ENCODE measurements at regions not wholly inside any gene's neighbourhood (a gene's known extent, or its start where the extent isn't known, plus 50 kb on each side); places are given as distances from the start of the nearest gene placed in this dataset.

DNA sequence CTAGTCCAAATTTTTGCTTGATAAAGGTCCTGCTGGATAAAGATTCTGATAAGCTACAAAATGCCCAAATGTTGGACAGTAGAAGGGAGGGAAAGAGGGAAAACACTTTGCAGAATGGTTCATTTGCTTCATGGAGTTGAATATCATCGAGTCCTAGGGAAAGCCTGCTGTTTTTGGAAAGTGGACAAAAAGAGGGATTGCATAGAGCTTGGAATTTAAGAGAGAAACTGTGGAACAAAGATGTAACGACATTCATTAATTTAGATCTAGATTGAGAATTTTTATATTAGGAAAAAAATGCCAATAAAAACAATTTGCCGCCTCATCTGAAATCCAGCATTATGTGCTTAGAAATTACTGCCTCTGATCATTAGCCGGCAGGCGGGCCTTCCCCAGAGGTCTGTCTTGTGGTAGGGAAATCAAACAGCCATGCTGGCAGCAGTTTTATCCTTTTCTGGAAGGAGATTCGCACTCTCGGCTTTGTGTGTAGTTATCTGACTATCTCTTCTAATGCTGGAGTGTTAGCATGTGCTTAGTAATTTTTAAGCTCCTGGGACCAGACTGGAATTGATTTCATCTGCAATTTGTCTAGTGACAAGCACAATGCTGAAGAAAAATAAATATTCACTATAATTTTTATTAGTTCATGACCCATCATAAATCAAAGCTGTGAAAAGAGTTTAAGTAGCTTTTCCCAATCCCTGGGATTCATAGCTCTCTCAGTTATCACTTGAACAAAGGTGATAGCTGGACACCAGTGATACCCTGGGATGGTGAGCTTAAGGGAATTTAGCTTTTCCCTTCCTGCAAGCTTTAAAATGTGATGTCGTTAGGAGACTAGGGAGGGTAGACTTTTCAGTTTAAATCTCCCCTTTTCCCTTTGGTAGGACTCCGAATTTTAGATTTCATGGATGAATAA, 329.5 kb downstream of the PRL start:
- no peaks in the 10 kb centered on the region for H3K9me3 ChIP-seq (ENCODE audit: control insufficient read depth, insufficient read depth, low read length)
- H3K36me3 ChIP-seq (ENCODE audit: control insufficient read depth, insufficient read depth, low read length) = no peaks in the 10 kb centered on the region
- H3K9ac ChIP-seq (ENCODE audit: low read depth, low read length) = no peak overlapping the region
- H3K4me1 ChIP-seq (ENCODE audit: control insufficient read depth, insufficient read depth, low read length) = peaks cover 10% of the 10 kb centered on the region
- no peak overlapping the region for H3K4me3 ChIP-seq (ENCODE audit: low read depth, low read length)
- no peaks in the 10 kb centered on the region for H3K27me3 ChIP-seq (ENCODE audit: control insufficient read depth, insufficient read depth, low read length)

GRCh38 chr6:21968411-21968810, 328.4 kb downstream of the PRL start:
- Histone ChIP-seq H3K9me3 (ENCODE audit: control insufficient read depth, insufficient read depth, low read length) (no peaks in the 10 kb centered on the region), H3K4me3 (ENCODE audit: low read depth, low read length) (no peak overlapping the region), H3K27me3 (ENCODE audit: control insufficient read depth, insufficient read depth, low read length) (no peaks in the 10 kb centered on the region), H3K36me3 (ENCODE audit: control insufficient read depth, insufficient read depth, low read length) (no peaks in the 10 kb centered on the region), H3K9ac (ENCODE audit: low read depth, low read length) (no peak overlapping the region), H3K4me1 (ENCODE audit: control insufficient read depth, insufficient read depth, low read length) (peaks cover 10% of the 10 kb centered on the region)

- Histone ChIP-seq H3K27me3 (ENCODE audit: control insufficient read depth, insufficient read depth, low read length) (no peaks in the 10 kb centered on the region), H3K4me3 (ENCODE audit: low read depth, low read length) (no peak overlapping the region), H3K4me1 (ENCODE audit: control insufficient read depth, insufficient read depth, low read length) (peaks cover 10% of the 10 kb centered on the region), H3K36me3 (ENCODE audit: control insufficient read depth, insufficient read depth, low read length) (no peaks in the 10 kb centered on the region), H3K9me3 (ENCODE audit: control insufficient read depth, insufficient read depth, low read length) (no peaks in the 10 kb centered on the region), H3K9ac (ENCODE audit: low read depth, low read length) (no peak overlapping the region)
These were observed 327.6 kb downstream of the PRL start for GRCh38 chr6:21969192-21969591.

DNA sequence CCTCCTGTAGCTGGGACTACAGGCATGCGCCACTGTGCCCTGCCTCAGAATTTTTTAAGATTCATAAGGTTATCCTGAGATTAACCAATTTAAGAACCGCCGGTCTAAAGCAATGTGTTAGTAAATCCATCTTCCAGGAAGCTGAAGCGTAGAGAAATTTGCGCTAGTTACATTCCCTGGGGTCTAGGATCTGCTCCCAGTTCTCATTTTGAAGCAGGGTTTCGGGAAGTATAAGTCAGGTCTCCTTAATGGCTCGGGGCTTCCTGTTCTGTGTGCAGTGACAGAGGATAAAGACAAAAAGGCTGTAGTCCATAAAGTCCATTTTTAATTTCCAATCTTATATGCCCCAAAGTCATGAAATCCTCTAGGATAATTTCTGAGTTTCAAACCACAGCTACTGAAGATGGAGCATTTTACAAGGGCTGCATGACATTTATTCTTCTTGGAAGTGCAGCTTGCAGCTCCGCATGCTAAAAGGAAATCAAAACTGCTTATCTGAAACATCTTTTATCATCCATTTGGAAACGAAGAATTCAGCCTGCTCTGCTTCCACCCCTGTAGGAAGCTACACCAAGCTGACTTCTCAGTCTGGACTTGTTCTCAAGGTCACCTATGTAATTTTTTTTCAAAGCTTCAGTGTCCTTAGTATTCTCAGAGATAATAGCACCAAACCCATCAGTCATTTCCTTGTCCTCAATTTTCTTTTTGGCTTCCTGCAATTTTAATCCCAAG, 326.1 kb downstream of the PRL start:
- H3K27me3 ChIP-seq (ENCODE audit: control insufficient read depth, insufficient read depth, low read length) = no peaks in the 10 kb centered on the region
- peaks cover 6% of the 10 kb centered on the region for H3K4me1 ChIP-seq (ENCODE audit: control insufficient read depth, insufficient read depth, low read length)
- no peak overlapping the region for H3K9ac ChIP-seq (ENCODE audit: low read depth, low read length)
- H3K9me3 ChIP-seq (ENCODE audit: control insufficient read depth, insufficient read depth, low read length) = no peaks in the 10 kb centered on the region
- no peak overlapping the region for H3K4me3 ChIP-seq (ENCODE audit: low read depth, low read length)
- H3K36me3 ChIP-seq (ENCODE audit: control insufficient read depth, insufficient read depth, low read length) = no peaks in the 10 kb centered on the region

- H3K4me1 ChIP-seq (ENCODE audit: control insufficient read depth, insufficient read depth, low read length) = peaks cover 6% of the 10 kb centered on the region
- H3K4me3 ChIP-seq (ENCODE audit: low read depth, low read length) = no peak overlapping the region
- no peak overlapping the region for H3K9ac ChIP-seq (ENCODE audit: low read depth, low read length)
- H3K36me3 ChIP-seq (ENCODE audit: control insufficient read depth, insufficient read depth, low read length) = no peaks in the 10 kb centered on the region
- H3K9me3 ChIP-seq (ENCODE audit: control insufficient read depth, insufficient read depth, low read length) = no peaks in the 10 kb centered on the region
- H3K27me3 ChIP-seq (ENCODE audit: control insufficient read depth, insufficient read depth, low read length) = no peaks in the 10 kb centered on the region
These were observed 325.3 kb downstream of the PRL start for GRCh38 chr6:21971541-21971940.

GRCh38 chr6:21972516-21972915, 324.3 kb downstream of the PRL start:
- H3K9ac ChIP-seq (ENCODE audit: low read depth, low read length) = no peak overlapping the region
- H3K4me1 ChIP-seq (ENCODE audit: control insufficient read depth, insufficient read depth, low read length) = peaks cover 6% of the 10 kb centered on the region
- no peaks in the 10 kb centered on the region for H3K36me3 ChIP-seq (ENCODE audit: control insufficient read depth, insufficient read depth, low read length)
- no peak overlapping the region for H3K4me3 ChIP-seq (ENCODE audit: low read depth, low read length)
- H3K27me3 ChIP-seq (ENCODE audit: control insufficient read depth, insufficient read depth, low read length) = no peaks in the 10 kb centered on the region
- no peaks in the 10 kb centered on the region for H3K9me3 ChIP-seq (ENCODE audit: control insufficient read depth, insufficient read depth, low read length)

GRCh38 chr6:21977346-21977745, 319.5 kb downstream of the PRL start:
- Histone ChIP-seq H3K36me3 (ENCODE audit: control insufficient read depth, insufficient read depth, low read length) (peaks cover 8% of the 10 kb centered on the region), H3K27me3 (ENCODE audit: control insufficient read depth, insufficient read depth, low read length) (no peaks in the 10 kb centered on the region), H3K4me3 (ENCODE audit: low read depth, low read length) (no peak overlapping the region), H3K9ac (ENCODE audit: low read depth, low read length) (no peak overlapping the region), H3K4me1 (ENCODE audit: control insufficient read depth, insufficient read depth, low read length) (no peaks in the 10 kb centered on the region), H3K9me3 (ENCODE audit: control insufficient read depth, insufficient read depth, low read length) (peaks cover 5% of the 10 kb centered on the region)

DNA sequence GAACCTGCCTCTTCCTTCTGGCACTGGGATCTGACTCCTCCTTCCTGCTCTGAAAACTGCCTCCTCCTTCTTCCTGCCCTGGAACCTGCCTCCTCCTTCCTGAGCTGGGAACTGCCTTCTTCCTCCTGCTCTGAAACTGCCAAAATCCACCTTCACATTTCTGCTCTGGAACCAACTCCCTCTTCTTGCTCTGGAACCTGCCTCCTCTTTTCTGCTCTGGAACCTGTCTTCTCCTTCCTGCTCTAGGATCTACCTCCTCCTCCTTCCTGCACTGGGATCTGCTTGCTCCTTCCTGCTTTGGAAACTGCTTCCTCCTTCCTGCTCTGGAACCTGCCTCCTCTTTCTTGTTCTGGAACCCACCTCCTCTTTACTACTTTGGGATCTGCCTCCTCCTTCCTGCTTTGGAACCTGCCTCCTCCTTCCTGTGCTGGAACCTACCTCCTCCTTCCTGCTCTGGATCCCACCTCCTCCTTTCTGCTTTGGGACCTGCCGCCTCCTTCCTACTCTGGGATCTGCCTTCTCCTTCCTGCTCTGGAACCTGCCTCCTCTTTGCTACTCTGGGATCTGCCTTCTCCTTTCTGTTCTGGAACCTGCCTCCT, 315.5 kb downstream of the PRL start:
- H3K4me3 ChIP-seq (ENCODE audit: low read depth, low read length) = no peak overlapping the region
- peaks cover 5% of the 10 kb centered on the region for H3K9me3 ChIP-seq (ENCODE audit: control insufficient read depth, insufficient read depth, low read length)
- H3K36me3 ChIP-seq (ENCODE audit: control insufficient read depth, insufficient read depth, low read length) = peaks cover 8% of the 10 kb centered on the region
- no peaks in the 10 kb centered on the region for H3K27me3 ChIP-seq (ENCODE audit: control insufficient read depth, insufficient read depth, low read length)
- H3K4me1 ChIP-seq (ENCODE audit: control insufficient read depth, insufficient read depth, low read length) = no peaks in the 10 kb centered on the region
- no peak overlapping the region for H3K9ac ChIP-seq (ENCODE audit: low read depth, low read length)

GRCh38 chr6:21984135-21984534, 312.7 kb downstream of the PRL start:
- Histone ChIP-seq H3K4me3 (ENCODE audit: low read depth, low read length) (no peak overlapping the region), H3K27me3 (ENCODE audit: control insufficient read depth, insufficient read depth, low read length) (no peaks in the 10 kb centered on the region), H3K9ac (ENCODE audit: low read depth, low read length) (no peak overlapping the region), H3K36me3 (ENCODE audit: control insufficient read depth, insufficient read depth, low read length) (peaks cover 8% of the 10 kb centered on the region), H3K4me1 (ENCODE audit: control insufficient read depth, insufficient read depth, low read length) (no peaks in the 10 kb centered on the region), H3K9me3 (ENCODE audit: control insufficient read depth, insufficient read depth, low read length) (peaks cover 5% of the 10 kb centered on the region)

GRCh38 chr6:21984561-21984960, 312.3 kb downstream of the PRL start:
- no peak overlapping the region for H3K9ac ChIP-seq (ENCODE audit: low read depth, low read length)
- H3K4me1 ChIP-seq (ENCODE audit: control insufficient read depth, insufficient read depth, low read length) = no peaks in the 10 kb centered on the region
- no peaks in the 10 kb centered on the region for H3K27me3 ChIP-seq (ENCODE audit: control insufficient read depth, insufficient read depth, low read length)
- H3K9me3 ChIP-seq (ENCODE audit: control insufficient read depth, insufficient read depth, low read length) = peaks cover 5% of the 10 kb centered on the region
- H3K36me3 ChIP-seq (ENCODE audit: control insufficient read depth, insufficient read depth, low read length) = peaks cover 8% of the 10 kb centered on the region
- no peak overlapping the region for H3K4me3 ChIP-seq (ENCODE audit: low read depth, low read length)

DNA sequence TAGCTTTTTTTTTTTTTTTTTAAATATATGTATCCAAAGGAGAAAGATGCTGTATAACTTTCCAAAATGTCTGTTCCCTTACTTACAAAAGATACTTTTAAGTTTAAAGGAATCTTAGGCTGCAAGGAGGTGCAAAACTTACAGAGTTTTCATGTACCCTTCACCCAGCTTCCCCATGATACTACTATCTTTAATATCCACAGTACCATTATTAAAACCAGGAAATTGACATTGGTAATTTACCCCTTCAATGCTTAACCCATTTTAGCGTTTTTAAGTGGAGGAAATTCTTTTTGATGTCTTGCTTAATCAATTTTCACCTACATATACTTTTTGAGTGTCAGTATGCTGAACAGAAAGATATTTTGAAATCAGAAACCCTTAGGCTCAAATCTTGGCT, 310.9 kb downstream of the PRL start:
- H3K4me1 ChIP-seq (ENCODE audit: control insufficient read depth, insufficient read depth, low read length) = no peaks in the 10 kb centered on the region
- H3K4me3 ChIP-seq (ENCODE audit: low read depth, low read length) = no peak overlapping the region
- H3K27me3 ChIP-seq (ENCODE audit: control insufficient read depth, insufficient read depth, low read length) = no peaks in the 10 kb centered on the region
- no peak overlapping the region for H3K9ac ChIP-seq (ENCODE audit: low read depth, low read length)
- peaks cover 3% of the 10 kb centered on the region for H3K9me3 ChIP-seq (ENCODE audit: control insufficient read depth, insufficient read depth, low read length)
- peaks cover 4% of the 10 kb centered on the region for H3K36me3 ChIP-seq (ENCODE audit: control insufficient read depth, insufficient read depth, low read length)

All from iPS-15b (cell line).